SH-SY5Y (cell line): ENCODE measurements at regions not wholly inside any gene's neighbourhood (a gene's known extent, or its start where the extent isn't known, plus 50 kb on each side); places are given as distances from the start of the nearest gene placed in this dataset.

Experiments
- GATA2 ChIP-seq: IDR thresholded peaks from 2 replicates; pipeline ENCODE4 v1.6.1; 2011; ENCODE audit warnings: mild to moderate bottlenecking, low read depth, low read length
- GATA3 ChIP-seq: IDR thresholded peaks from 2 replicates; pipeline ENCODE4 v1.6.1; 2011; ENCODE audit warnings: low read depth, mild to moderate bottlenecking, low read length, moderate library complexity

GRCh38 chr2:155715705-155716104 is 616.8 kb downstream of the NR4A2 start:
- TF ChIP-seq GATA3 = no peak
- TF ChIP-seq GATA2 = no peak

- no peak for TF ChIP-seq GATA2
- TF ChIP-seq GATA3 = no peak
Observed at GRCh38 chr2:155714983-155715382, 617.5 kb downstream of the NR4A2 start.

GRCh38 chr2:155708071-155708470 is 624.5 kb downstream of the NR4A2 start:
- TF ChIP-seq GATA3 (no peak), GATA2 (no peak)

- TF ChIP-seq GATA2 = no peak
- TF ChIP-seq GATA3 = no peak
Observed at GRCh38 chr2:155703917-155704316, 628.6 kb downstream of the NR4A2 start.

- TF ChIP-seq GATA2 (no peak), GATA3 (no peak)
Observed at GRCh38 chr2:155703048-155703447, 629.5 kb downstream of the NR4A2 start.

GRCh38 chr2:155701721-155702120 is 630.8 kb downstream of the NR4A2 start:
- TF ChIP-seq GATA3 (no peak), GATA2 (no peak)

- no peak for TF ChIP-seq GATA3
- TF ChIP-seq GATA2 = no peak
Observed at GRCh38 chr2:155696571-155696970, 636.0 kb downstream of the NR4A2 start.

GRCh38 chr2:155695505-155695904 is 637.0 kb downstream of the NR4A2 start:
- TF ChIP-seq GATA2 (no peak), GATA3 (no peak)

GRCh38 chr2:155692856-155693255 is 639.7 kb downstream of the NR4A2 start:
- no peak for TF ChIP-seq GATA2
- TF ChIP-seq GATA3 = no peak

GRCh38 chr2:155692106-155692505 is 640.4 kb downstream of the NR4A2 start:
- TF ChIP-seq GATA3 (no peak), GATA2 (no peak)

GRCh38 chr2:155690785-155691184 is 641.7 kb downstream of the NR4A2 start:
- TF ChIP-seq GATA2 (no peak), GATA3 (no peak)

- TF ChIP-seq GATA3 (no peak), GATA2 (no peak)
Observed at GRCh38 chr2:155689791-155690190, 642.7 kb downstream of the NR4A2 start.

- TF ChIP-seq GATA2 (no peak), GATA3 (no peak)
Observed at GRCh38 chr2:155687181-155687580, 645.3 kb downstream of the NR4A2 start.

- TF ChIP-seq GATA3 (no peak), GATA2 (no peak)
Observed at GRCh38 chr2:155679647-155680046, 652.9 kb downstream of the NR4A2 start.

GRCh38 chr2:155675920-155676319 is 656.6 kb downstream of the NR4A2 start:
- TF ChIP-seq GATA2 = no peak
- no peak for TF ChIP-seq GATA3

GRCh38 chr2:155665704-155666103 is 666.8 kb downstream of the NR4A2 start:
- no peak for TF ChIP-seq GATA3
- no peak for TF ChIP-seq GATA2

GRCh38 chr2:155663265-155663664 is 669.3 kb downstream of the NR4A2 start:
- TF ChIP-seq GATA2 (no peak), GATA3 (no peak)
